Muscle of back (tissue), 3 donors: ENCODE measurements at regions not wholly inside any gene's neighbourhood (a gene's known extent, or its start where the extent isn't known, plus 50 kb on each side); places are given as distances from the start of the nearest gene placed in this dataset.

Experiments
- DNase-seq, 3 donors: peaks; one replicate each; pipeline versions ENCODE4 v3.0.0 to v3.0.0-alpha.2; 2013

- DNase-seq, result no peak
Measured at GRCh38 chr1:232383455-232384123, 246.3 kb downstream of the SIPA1L2 start.

DNA sequence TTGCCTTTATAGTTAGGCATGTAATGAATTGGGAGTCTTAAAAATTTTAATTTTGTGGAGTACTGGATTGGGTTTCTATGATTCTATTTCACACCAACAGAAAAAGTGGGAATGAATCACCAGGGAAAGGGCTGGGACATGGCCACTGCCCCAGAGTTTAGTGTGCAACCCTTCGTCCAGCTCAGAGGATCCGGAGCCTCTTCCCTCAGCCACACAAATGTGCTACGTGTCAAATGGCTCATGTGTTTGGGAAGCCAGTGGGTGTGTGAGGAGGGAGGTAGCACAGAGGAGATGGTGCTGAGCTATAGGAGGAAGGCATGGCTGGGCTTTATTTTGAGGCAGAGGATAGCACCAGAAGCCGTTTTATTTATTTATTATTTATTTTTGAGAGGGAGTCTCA is 247.3 kb downstream of the SIPA1L2 start:
- no peak for DNase-seq

DNA sequence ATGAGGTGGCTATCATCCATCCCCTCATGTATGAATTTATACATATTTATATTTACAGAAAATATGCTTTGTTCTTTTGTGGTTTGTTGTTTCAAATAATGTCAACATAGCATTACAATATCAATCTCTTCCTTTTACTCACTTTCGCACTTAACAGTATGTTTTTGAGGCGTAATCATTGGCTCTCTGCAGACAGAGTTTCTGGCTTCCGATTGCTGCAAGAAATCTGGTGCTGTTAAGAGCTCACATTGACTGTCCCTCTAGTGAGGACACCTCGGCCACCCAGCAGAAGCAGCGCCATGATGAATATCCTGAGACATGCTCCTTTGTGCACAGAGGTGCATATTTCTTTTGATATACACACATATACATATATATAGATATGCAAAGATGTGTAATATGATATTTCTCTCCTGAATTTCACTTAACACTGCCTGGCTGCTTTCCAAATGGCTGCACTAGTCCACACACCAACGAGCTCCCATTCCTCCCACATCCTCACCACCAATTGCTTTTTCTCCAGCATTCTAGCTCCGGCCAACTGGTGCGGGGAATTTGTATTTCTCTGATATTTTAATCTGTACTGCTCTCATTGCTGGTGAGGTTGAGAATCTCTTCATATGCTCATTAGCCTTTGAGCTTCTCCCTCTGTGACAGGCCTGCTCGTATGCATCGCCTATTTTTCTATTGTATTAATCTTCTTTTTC is 248.4 kb downstream of the SIPA1L2 start:
- DNase-seq, result no peak

GRCh38 chr1:232380596-232380995 is 249.3 kb downstream of the SIPA1L2 start:
- DNase-seq, result no peak

DNA sequence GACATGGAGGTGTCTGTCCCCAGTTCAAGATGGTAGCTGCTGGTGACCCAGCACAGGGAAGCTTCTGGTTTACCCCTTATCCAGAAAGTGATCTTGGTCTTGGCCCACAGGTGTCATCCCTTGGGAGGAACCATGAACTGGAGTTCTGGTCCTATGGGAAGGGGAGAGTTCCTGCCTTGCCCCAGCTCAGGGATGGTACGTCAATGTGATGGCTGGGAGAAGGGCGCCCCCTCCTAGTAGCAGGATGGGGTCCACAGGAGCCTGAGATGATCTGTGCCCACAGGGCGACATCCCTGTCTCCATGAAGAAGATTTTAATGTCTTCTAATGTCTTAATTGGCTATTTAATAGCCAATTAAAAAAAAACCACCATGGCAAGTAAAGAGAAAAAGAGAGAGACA is 249.8 kb downstream of the SIPA1L2 start:
- DNase-seq, result no peak

GRCh38 chr1:232379063-232379434 is 250.9 kb downstream of the SIPA1L2 start:
- DNase-seq, result no peak

DNA sequence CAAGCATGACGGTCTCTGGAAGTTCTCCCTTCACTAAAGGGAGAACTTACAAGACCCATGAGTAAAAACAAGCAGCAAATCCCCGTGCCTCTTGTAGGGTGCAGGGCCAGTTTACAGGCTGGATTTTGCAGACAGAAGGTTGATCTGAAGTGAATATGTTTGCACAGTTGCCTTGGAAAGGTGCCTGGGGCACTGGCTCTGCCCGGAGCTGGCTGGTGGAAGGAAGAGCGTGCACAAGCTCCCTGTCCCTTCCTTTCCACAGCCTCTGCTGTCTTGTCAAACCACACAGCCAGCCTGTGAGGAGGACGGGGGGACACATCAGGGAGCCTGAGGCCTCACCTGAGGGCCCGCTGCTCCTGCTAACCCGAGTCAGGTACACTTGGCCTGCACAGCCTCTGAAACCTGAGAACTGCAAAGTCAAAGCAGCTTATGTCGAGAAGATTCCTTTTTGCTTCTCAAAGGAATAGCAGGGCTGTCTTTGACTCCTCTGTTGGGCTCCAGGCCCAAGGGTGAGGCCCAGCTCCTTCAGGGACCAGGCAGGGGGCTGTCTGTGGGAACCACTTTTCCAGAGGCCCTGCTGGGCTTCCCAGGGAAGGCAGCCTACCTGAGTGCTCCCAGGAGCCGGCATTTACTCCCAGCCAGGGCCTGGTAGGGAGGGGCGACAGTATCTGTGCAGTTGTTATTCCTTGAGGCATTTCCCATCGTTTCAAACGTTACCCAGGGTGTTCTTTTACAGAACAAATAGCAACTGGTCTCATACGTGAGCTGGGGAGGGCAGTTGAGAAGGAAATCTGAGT is 251.5 kb downstream of the SIPA1L2 start:
- DNase-seq, result no peak

GRCh38 chr1:232377494-232377770 is 252.5 kb downstream of the SIPA1L2 start:
- DNase-seq, result peak in 1 of 3 donors; percentile 25

DNA sequence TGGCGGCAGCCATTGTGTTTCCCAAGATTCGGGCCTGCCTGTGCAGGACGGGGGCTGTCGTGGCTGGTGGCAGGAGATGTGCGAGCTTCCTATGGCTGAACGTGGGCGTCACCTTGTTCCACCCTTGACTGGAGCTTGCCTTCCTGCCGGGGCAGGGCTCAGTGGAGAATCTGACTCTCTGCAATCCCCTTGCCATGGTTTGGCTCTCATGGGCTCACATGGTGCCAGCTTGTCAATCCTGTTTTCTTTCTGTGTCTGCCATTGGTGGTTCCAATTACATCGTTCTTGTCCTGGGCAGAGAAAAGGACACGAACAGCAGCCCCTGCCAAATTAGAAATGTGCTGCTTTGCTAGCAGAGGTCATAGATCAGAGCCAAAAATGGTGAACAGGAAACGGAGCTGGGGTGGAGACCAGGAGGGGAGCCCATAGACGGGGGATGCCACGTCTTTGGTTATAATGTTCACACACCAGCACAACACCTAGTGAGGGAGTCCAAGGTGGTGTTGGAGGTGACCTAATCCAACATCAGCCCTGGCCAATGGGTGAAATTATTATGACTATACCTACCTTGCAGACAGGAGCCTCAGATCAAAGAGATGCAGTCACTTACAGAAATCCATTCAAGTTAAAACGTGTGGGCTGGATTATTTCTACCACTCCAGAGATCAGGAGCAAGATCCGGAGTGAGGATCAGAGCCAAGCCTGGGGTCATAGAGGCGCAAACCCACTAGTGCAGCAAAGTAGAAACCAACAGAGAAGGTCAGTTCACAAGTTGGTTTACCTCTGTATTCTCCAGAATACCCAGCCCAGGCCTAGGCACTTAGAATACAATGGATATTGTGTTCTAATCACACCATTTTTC is 253.1 kb downstream of the SIPA1L2 start:
- no peak for DNase-seq

- peak in 1 of 3 donors; percentile 51 for DNase-seq
Measured at GRCh38 chr1:232372841-232373440, 257.0 kb downstream of the SIPA1L2 start.

- DNase-seq, result no peak
Measured at GRCh38 chr1:232372431-232372830, 257.5 kb downstream of the SIPA1L2 start.

GRCh38 chr1:232369451-232370296 is 260.3 kb downstream of the SIPA1L2 start:
- DNase-seq, result no peak

DNA sequence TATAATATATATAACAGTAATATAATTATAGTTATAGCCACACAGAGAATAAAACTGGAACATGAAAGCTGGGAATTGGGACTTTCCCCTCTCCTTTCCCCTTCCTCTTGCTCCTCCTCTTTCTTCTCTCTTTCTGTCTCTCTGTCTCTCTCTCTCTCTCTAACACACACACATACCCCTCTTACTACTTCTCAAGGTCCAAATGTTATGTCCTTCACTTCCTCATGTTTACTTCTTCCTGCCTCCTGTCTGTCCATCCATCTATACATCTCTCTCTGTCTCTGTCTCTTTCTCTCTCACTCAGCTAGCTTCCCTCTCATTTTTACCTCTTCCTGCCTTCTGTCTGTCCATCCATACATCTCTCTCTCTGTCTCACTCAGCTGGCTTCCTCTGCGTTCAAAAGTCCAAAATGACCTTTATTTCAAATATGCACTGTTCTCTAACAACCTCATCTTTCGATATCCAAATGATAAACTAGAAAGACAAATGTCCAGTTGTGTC is 261.1 kb downstream of the SIPA1L2 start:
- no peak for DNase-seq

GRCh38 chr1:232367293-232367692 is 262.6 kb downstream of the SIPA1L2 start:
- no peak for DNase-seq

DNA sequence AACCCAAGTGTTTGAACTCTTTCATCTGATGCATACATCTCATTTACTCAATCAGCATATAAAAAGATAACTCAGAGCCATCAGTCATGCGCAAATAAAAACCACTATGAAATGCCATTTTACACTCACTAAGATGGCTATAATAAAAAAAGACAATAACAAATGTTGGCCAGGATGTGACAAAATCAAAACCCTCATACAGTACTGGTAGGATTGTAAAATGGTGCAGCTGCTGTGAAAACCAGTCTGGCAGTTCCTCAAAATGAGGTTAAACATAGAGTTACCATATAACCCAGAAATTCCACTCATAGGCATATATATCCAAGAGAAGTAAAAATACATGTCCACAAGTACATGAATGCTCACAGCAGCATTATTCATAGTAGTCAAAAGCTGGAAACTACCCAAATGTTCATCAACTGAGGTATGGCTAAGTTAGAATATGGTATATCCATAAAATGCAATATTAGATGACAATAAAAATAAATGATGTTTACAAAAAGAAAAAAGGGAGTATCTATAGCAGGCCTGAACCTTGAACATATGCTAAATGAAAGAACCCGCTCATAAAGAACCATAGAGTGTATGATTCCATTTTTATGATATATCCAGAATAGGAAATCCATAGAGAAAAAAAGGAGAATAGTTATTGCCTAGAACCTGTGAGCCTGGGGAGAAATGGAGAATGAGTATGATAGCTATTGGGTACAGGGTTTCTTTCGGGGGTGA is 265.1 kb downstream of the SIPA1L2 start:
- no peak for DNase-seq

DNA sequence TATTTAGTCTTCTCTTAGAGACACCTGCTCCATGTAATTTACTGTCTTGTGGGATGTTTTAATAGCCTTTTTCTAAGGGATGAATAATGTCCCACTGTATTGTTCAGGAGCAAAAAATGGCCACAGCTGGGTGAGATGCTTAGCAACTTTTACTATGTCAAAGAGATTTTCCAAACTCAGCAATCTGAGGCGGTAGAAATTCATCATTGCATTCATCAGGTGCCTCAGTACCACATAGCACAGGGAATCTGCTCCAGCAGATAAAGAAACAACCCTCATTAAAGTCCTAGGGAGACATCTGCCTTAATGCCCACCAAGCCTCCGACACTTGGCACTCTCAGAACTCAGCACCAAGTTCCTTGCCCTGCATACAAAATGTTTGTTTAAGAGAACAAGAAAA is 266.9 kb downstream of the SIPA1L2 start:
- no peak for DNase-seq

- no peak for DNase-seq
Measured at GRCh38 chr1:232357416-232357815, 272.5 kb downstream of the SIPA1L2 start.

GRCh38 chr1:232355162-232356006 is 274.5 kb downstream of the SIPA1L2 start:
- no peak for DNase-seq

DNA sequence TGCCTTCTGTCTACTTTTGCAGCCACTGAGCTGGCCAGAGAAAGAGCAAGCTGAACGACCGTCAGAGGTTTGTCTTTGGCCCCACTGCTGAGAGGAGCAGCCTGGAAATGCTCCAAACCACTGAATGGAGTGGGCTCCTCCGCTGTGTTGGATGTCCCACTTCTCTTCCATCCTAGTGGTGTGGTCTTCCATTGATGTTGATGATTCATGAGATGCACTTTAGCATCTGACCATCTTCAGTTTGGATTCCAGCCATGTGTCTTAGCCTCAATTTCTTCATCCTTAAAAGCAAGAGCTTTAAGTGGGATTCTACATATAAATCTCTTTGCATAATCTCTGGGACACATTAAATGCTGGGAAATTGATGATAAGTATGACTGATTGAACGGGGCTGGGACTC is 276.9 kb downstream of the SIPA1L2 start:
- no peak for DNase-seq
